ENCODE measurements at regions not wholly inside any gene's neighbourhood (a gene's known extent, or its start where the extent isn't known, plus 50 kb on each side); places are given as distances from the start of the nearest gene placed in this dataset.

- TF ChIP-seq CTCF (IDR thresholded peaks at IDR 0.05; ENCODE audit: low read length) (no peak), EZH2 (optimal IDR thresholded peaks at IDR 0.05; ENCODE audit: low read depth, low read length) (no peak), EZH2phosphoT487 (IDR thresholded peaks at IDR 0.05; ENCODE audit: low read length) (no peak)
Observed at GRCh38 chr18:46419391-46420141, 237.5 kb downstream of the LOXHD1 start.

Data from MM.1S (cell line).